Lower leg skin (tissue), 3 donors: ENCODE measurements at regions not wholly inside any gene's neighbourhood (a gene's known extent, or its start where the extent isn't known, plus 50 kb on each side); places are given as distances from the start of the nearest gene placed in this dataset.

Experiments used
- POLR2A ChIP-seq, 2 donors: fragments of 450-650 bp; IDR thresholded peaks; one replicate each; pipeline ENCODE4 v1.6.1; 2016 to 2017; ENCODE audit warnings: antibody characterized with exemption in 2 of 2, mild to moderate bottlenecking in 1 of 2, moderate library complexity in 1 of 2
- TF ChIP-seq, protein P1 (sequence below), 3 donors: fragments of 450-650 bp; IDR thresholded peaks; one replicate each; pipeline ENCODE4 v1.5.1; 2016; ENCODE audit warnings: antibody characterized with exemption in 3 of 3, mild to moderate bottlenecking in 3 of 3, moderate library complexity in 2 of 3

DNA sequence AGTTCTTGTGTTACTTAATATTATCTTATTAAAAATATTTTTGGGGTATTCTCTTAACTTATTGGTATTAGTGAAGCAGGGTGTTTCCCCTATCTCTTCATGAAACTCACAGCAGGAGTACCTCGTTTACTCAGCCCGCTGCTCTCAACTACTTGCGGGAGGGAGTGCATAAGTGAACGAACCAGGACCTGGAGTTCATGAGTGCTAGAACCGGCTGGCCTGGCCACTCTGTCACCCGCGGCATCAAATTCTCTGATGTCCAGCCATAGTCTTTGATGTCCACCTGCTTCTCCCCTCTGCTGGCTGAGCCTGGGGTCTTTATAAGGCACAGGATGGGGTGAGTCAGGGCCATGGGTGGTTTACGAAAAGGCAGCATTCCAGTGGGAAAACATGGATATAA lies 216.7 kb upstream of the ANO5 start:
- TF ChIP-seq, protein P1, sequence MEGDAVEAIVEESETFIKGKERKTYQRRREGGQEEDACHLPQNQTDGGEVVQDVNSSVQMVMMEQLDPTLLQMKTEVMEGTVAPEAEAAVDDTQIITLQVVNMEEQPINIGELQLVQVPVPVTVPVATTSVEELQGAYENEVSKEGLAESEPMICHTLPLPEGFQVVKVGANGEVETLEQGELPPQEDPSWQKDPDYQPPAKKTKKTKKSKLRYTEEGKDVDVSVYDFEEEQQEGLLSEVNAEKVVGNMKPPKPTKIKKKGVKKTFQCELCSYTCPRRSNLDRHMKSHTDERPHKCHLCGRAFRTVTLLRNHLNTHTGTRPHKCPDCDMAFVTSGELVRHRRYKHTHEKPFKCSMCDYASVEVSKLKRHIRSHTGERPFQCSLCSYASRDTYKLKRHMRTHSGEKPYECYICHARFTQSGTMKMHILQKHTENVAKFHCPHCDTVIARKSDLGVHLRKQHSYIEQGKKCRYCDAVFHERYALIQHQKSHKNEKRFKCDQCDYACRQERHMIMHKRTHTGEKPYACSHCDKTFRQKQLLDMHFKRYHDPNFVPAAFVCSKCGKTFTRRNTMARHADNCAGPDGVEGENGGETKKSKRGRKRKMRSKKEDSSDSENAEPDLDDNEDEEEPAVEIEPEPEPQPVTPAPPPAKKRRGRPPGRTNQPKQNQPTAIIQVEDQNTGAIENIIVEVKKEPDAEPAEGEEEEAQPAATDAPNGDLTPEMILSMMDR (IDR thresholded peaks at IDR 0.05): no peak
- no peak for TF ChIP-seq POLR2A (IDR thresholded peaks at IDR 0.05)
